ENCODE measurements at regions not wholly inside any gene's neighbourhood (a gene's known extent, or its start where the extent isn't known, plus 50 kb on each side); places are given as distances from the start of the nearest gene placed in this dataset.

DNA sequence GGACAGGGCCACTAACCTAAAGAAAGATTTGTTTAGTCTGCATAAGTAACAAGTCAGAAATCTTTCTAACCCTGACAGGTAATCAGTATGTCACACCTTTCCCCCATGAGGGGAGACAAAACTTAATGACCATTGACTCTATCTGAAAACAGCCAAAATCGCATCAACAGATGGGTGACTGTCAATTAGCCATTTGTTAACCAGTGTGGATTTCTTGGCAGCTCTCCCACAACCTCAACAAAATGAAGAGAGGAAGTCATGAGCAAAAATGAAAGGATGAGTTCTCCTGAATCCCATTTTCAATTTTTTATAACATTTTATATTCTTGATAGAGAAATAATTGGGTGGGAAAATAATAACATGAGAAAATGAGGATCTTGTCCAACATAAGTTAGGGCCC, 84.6 kb upstream of the SNX2 start:
- TF ChIP-seq, protein P1, sequence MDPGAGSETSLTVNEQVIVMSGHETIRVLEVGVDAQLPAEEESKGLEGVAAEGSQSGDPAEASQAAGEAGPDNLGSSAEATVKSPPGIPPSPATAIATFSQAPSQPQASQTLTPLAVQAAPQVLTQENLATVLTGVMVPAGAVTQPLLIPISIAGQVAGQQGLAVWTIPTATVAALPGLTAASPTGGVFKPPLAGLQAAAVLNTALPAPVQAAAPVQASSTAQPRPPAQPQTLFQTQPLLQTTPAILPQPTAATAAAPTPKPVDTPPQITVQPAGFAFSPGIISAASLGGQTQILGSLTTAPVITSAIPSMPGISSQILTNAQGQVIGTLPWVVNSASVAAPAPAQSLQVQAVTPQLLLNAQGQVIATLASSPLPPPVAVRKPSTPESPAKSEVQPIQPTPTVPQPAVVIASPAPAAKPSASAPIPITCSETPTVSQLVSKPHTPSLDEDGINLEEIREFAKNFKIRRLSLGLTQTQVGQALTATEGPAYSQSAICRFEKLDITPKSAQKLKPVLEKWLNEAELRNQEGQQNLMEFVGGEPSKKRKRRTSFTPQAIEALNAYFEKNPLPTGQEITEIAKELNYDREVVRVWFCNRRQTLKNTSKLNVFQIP (CRISPR knock-in tag; IDR thresholded peaks at IDR 0.05; ENCODE audit: borderline replicate concordance, low read depth): no peak
- TF ChIP-seq ESRRG (CRISPR knock-in tag; IDR thresholded peaks at IDR 0.05) (no peak), ZNF8 (CRISPR knock-in tag; IDR thresholded peaks at IDR 0.05) (no peak), ZFP30 (CRISPR knock-in tag; IDR thresholded peaks at IDR 0.05) (no peak), GLIS3 (CRISPR knock-in tag; IDR thresholded peaks at IDR 0.05) (no peak), OSR1 (CRISPR knock-in tag; IDR thresholded peaks at IDR 0.05) (no peak), ISL1 (CRISPR knock-in tag; IDR thresholded peaks at IDR 0.05) (no peak)
- TF ChIP-seq, protein P2, sequence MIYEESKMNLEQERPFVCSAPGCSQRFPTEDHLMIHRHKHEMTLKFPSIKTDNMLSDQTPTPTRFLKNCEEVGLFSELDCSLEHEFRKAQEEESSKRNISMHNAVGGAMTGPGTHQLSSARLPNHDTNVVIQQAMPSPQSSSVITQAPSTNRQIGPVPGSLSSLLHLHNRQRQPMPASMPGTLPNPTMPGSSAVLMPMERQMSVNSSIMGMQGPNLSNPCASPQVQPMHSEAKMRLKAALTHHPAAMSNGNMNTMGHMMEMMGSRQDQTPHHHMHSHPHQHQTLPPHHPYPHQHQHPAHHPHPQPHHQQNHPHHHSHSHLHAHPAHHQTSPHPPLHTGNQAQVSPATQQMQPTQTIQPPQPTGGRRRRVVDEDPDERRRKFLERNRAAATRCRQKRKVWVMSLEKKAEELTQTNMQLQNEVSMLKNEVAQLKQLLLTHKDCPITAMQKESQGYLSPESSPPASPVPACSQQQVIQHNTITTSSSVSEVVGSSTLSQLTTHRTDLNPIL (CRISPR knock-in tag; IDR thresholded peaks at IDR 0.05; ENCODE audit: low read depth): no peak
- no peak for ATAC-seq

DNA sequence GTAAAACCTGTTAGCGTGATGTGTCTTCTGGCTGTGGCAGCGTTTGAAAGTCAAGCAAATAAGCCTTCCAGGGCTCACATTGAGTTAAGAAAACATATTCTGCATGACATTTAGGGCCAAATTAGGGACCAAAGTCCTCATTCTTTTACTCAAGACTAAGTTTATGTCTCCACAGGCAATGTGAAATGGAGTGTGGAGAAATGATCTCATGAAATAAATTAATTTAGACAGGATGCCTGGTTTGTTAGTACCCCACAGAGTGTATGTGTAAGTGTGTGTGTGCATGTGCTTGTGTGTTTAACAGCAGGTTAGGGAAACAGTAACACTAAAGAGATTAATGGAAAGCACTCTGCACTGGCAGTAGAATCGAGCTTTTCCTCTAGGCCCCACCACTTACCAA, 82.9 kb upstream of the SNX2 start:
- no peak for ATAC-seq

DNA sequence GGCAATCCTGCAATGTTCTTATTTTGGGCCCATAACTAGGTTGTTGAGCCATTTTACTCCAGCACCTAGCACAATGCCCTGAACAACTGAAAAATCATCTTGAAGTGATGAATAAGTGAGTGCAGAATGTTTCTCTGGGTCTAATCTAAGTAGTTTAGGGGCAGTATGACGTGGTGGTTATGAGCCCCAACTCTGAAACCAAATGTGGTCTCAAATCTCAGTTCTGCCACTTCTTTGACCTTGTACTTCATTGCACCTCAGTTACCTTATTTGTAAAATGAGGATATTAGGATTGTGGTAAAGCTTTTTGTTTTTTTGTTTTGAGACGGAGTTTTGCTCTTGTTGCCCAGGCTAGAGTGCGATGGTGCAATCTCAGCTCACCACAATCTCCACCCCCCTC, 80.9 kb upstream of the SNX2 start:
- no peak for ATAC-seq
- TF ChIP-seq, protein P3, sequence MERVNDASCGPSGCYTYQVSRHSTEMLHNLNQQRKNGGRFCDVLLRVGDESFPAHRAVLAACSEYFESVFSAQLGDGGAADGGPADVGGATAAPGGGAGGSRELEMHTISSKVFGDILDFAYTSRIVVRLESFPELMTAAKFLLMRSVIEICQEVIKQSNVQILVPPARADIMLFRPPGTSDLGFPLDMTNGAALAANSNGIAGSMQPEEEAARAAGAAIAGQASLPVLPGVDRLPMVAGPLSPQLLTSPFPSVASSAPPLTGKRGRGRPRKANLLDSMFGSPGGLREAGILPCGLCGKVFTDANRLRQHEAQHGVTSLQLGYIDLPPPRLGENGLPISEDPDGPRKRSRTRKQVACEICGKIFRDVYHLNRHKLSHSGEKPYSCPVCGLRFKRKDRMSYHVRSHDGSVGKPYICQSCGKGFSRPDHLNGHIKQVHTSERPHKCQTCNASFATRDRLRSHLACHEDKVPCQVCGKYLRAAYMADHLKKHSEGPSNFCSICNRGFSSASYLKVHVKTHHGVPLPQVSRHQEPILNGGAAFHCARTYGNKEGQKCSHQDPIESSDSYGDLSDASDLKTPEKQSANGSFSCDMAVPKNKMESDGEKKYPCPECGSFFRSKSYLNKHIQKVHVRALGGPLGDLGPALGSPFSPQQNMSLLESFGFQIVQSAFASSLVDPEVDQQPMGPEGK (CRISPR knock-in tag; IDR thresholded peaks at IDR 0.05; ENCODE audit: borderline replicate concordance): no peak
- TF ChIP-seq ZNF8 (CRISPR knock-in tag; IDR thresholded peaks at IDR 0.05) (no peak), ESRRG (CRISPR knock-in tag; IDR thresholded peaks at IDR 0.05) (no peak), ZFP30 (CRISPR knock-in tag; IDR thresholded peaks at IDR 0.05) (no peak)
- TF ChIP-seq, protein P2 (CRISPR knock-in tag; IDR thresholded peaks at IDR 0.05; ENCODE audit: low read depth): no peak

More for the DNA sequence above, 82.9 kb upstream of the SNX2 start:
- TF ChIP-seq, protein P3 (CRISPR knock-in tag; IDR thresholded peaks at IDR 0.05; ENCODE audit: borderline replicate concordance): no peak
- TF ChIP-seq GLIS3 (CRISPR knock-in tag; IDR thresholded peaks at IDR 0.05) (no peak), OSR1 (CRISPR knock-in tag; IDR thresholded peaks at IDR 0.05) (no peak), ARNTL (CRISPR knock-in tag; IDR thresholded peaks at IDR 0.05; ENCODE audit: borderline replicate concordance, low read depth) (no peak), ZNF8 (CRISPR knock-in tag; IDR thresholded peaks at IDR 0.05) (no peak), ZFP30 (CRISPR knock-in tag; IDR thresholded peaks at IDR 0.05) (no peak), BACH2 (CRISPR knock-in tag; IDR thresholded peaks at IDR 0.05; ENCODE audit: borderline replicate concordance) (no peak), ZNF70 (CRISPR knock-in tag; IDR thresholded peaks at IDR 0.05) (no peak), RARB (CRISPR knock-in tag; IDR thresholded peaks at IDR 0.05) (no peak), CSDC2 (CRISPR knock-in tag; IDR thresholded peaks at IDR 0.05) (no peak)
- TF ChIP-seq, protein P4, sequence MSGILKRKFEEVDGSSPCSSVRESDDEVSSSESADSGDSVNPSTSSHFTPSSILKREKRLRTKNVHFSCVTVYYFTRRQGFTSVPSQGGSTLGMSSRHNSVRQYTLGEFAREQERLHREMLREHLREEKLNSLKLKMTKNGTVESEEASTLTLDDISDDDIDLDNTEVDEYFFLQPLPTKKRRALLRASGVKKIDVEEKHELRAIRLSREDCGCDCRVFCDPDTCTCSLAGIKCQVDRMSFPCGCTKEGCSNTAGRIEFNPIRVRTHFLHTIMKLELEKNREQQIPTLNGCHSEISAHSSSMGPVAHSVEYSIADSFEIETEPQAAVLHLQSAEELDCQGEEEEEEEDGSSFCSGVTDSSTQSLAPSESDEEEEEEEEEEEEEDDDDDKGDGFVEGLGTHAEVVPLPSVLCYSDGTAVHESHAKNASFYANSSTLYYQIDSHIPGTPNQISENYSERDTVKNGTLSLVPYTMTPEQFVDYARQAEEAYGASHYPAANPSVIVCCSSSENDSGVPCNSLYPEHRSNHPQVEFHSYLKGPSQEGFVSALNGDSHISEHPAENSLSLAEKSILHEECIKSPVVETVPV (CRISPR knock-in tag; IDR thresholded peaks at IDR 0.05): no peak
- TF ChIP-seq, protein P5, sequence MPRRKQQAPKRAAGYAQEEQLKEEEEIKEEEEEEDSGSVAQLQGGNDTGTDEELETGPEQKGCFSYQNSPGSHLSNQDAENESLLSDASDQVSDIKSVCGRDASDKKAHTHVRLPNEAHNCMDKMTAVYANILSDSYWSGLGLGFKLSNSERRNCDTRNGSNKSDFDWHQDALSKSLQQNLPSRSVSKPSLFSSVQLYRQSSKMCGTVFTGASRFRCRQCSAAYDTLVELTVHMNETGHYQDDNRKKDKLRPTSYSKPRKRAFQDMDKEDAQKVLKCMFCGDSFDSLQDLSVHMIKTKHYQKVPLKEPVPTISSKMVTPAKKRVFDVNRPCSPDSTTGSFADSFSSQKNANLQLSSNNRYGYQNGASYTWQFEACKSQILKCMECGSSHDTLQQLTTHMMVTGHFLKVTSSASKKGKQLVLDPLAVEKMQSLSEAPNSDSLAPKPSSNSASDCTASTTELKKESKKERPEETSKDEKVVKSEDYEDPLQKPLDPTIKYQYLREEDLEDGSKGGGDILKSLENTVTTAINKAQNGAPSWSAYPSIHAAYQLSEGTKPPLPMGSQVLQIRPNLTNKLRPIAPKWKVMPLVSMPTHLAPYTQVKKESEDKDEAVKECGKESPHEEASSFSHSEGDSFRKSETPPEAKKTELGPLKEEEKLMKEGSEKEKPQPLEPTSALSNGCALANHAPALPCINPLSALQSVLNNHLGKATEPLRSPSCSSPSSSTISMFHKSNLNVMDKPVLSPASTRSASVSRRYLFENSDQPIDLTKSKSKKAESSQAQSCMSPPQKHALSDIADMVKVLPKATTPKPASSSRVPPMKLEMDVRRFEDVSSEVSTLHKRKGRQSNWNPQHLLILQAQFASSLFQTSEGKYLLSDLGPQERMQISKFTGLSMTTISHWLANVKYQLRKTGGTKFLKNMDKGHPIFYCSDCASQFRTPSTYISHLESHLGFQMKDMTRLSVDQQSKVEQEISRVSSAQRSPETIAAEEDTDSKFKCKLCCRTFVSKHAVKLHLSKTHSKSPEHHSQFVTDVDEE (CRISPR knock-in tag; IDR thresholded peaks at IDR 0.05): no peak
- TF ChIP-seq, protein P1 (CRISPR knock-in tag; IDR thresholded peaks at IDR 0.05; ENCODE audit: borderline replicate concordance, low read depth): no peak
